Embryonic facial prominence (tissue), 1 donor: ENCODE measurements at regions not wholly inside any gene's neighbourhood (a gene's known extent, or its start where the extent isn't known, plus 50 kb on each side); places are given as distances from the start of the nearest gene placed in this dataset.

Source experiments
- DNase-seq: peaks from one replicate; pipeline ENCODE4 v3.0.0-alpha.2; 2016; ENCODE audit errors: extremely low spot score

DNA sequence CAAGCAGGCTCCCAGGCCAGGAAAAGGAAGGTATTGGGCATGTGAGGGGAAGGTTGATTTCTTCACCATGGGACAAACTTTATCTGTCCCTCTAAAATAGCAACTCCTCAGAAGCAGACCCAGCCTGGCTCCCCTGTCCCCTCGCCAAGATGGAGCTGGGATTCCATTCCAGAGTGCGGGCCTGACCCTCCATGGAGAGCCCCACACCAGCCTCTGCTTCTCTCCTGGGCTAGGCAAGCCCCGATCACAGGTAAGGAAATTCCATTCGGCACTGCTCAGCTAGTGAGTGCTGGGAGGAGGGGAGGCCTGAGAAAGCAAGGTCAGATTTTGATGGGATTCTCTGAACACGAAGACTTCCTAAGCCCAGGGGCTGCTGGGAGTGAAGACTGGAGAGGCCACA is 98.4 kb downstream of the EFNB1 start:
- DNase-seq, result no peak

DNA sequence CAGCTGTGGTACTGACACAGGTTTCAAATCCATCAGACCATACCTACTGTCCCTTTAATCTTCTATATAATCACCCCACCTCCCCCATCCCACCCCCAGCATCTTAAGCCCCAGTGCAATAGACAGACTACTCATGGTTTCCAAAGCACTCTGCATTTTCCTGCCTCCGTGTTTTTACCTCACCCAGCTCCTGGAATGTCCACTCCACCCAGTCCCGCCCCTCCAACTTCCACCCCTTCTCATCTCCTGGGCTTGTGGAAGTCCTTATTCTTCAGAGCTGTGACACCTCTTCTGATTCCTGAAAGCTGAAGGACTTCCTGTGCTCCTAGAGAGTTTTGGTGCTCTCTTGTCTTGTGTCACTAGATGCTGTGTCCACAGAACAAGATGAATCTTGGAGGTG is 94.3 kb downstream of the EFNB1 start:
- no peak for DNase-seq

DNA sequence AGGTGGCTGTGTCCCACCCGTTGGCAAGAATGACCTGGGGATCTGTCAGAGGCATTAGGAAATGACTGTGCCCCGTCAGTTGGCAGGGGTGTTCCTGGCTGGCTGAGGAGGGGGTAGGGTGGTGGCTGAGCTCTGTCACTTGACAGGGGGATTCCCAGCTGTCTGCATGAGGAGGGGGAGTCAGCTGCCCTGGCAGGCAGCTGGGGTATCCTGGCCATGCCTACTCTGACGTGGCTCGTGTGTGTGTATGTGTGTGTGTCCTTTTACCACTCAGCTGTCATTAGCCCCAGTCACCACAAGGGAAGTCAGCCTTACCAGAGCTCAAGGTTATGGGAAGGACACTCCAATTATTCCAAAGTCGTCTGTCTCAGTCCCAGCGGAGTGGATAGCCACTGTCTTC is 93.2 kb downstream of the EFNB1 start:
- DNase-seq, result no peak

DNA sequence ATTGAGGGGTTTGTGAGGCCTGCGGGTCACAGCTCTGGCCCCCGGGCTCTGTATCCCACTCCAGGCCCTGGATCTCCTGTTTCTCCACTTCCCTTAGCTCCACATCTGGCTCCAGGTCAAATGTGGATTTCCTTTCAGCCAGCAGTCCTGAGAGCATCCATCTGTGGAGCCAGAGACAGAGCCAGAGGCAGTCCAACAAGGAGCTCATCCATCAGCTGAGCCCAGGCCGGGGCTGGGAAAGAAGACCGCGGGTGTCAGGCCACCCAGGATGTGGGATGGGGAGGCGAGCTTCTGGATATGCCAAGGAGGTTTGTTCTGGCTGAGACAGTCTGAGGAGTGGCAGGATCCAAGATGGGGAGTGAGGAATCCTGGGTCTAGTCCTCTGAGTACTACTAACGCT is 91.7 kb downstream of the EFNB1 start:
- DNase-seq, result no peak

DNA sequence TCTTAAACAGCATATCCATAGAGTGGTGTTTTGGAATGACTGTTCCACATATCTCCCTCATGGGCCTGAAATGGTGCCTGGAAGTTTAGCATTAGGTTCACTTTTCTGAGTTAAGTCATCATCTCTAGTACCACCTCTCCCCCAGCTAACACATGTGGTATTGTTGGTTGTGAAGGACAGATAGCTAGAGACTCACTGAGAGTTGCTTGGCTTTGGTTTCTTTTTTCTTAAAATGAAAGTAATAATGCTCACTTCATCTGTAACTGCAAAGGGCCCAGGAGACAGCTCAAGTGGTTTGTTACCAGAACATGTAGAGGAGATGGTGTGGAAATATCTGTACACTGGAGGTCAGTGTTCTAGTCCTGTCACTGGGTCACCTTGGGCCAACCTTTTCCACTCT is 90.9 kb downstream of the EFNB1 start:
- no peak for DNase-seq

DNA sequence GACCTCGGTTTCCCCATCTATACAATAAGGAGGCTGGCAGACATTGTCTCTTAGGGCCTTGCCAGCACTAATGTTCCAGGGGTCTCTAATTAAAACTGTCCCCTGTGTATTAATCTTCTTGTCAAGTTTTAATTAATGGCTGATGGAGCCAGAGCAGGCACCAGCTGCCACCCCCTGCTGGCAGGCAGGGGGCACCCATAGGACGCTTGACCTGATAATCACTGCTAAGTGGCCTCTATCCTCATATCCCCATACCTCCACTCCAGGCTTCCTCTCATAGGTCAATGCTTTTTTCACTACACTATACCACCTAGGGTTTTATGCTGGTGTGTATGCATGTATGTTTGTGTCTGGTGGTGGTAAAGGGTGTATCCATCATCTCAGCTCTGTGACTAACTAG is 89.4 kb downstream of the EFNB1 start:
- no peak for DNase-seq

DNA sequence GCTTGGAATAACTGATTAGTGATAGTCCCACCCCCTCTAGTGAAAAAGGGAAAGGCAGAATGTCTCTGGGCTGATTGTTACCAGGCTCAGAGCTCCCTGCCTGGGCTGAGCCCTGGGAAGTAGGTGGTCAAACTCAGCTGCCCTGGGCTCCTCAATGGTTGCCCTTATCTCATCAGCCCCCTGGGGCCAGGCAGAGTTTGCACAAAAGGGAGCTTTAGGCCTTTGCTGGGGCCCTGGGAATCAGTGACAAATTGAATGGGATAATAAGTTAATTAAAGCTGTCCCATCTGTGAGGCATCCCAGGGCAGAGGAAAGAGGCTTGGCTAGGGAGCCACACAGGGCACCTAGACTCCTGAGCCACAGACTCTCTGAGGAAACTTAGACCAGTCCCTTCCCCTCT is 89.0 kb downstream of the EFNB1 start:
- DNase-seq, result no peak

DNA sequence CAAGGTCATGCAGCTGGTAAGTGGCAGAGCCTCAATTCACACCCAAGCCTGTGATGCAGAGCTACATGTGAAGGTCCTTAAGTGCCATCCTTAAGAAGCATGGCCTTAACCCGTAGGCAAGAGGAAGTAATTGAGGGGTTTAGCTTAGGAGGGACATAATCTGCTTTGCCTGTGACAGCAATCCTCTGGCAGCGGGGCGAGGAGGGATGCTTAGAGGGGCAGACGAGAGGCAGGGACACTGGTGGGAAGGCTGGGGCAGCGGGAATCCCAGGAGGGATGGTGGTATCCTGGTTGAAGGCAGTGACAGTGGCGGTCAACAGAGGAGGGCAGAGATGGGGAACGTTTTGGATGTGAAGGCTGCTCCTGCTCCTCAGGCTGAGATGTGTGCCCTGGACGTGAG is 88.1 kb downstream of the EFNB1 start:
- DNase-seq, result no peak

DNA sequence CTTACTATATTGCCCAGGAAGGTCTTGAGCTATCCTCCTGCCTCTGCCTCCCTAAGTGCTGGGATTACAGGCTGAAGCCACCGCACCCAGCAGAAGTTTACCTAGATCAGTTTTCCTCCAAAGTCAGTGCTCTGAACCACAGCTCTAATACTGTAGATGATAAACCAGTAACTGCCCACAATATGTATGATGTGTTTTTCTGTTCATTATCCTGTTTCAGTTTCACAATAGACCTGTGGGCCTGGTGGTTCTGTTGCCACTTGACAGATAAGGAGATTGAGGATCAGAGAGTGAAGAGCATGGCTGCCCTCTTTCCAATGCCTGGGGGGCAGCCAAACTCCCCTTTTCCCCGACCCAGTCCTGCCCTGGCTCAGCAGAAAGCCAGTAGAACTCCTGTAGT is 87.0 kb downstream of the EFNB1 start:
- DNase-seq, result no peak

DNA sequence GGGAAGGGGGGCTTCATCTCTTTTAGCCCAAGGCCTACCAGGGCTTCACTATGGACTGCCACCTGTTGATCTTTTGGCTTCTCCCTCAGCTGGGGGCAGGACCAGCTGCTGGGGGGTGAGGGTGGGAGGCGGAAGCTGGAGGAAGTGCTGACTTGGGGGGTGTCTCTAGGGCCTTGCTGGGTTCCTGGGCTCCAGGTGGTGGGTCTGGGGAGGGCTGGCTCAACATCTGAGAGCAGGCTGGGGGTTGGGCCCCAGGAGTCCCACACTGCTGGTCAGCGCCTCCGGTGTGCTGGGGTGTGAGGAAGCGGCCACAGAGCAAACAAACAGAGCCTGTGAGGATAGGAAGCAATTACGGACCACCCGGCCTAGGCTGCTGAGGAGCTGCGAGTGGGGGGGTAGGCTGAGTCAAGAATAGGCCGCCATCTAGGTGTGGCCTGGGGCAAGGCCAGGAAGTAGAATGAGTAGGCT is 85.7 kb downstream of the EFNB1 start:
- DNase-seq, result no peak

DNA sequence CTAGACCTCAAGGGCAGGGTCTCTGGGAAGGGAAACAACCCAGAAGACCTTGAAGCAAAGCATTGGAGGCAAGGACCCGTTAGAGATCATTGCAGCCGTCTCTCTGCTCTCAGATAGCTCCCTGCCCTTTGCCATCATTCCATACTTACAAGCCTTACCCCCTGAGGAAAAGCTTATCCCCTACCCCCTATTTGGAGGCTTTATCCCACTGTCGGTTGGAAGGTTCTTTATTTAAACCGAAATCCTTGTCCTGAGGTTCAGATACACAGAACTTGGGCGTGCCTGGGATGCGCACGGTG is 84.4 kb downstream of the EFNB1 start:
- DNase-seq, result no peak

DNA sequence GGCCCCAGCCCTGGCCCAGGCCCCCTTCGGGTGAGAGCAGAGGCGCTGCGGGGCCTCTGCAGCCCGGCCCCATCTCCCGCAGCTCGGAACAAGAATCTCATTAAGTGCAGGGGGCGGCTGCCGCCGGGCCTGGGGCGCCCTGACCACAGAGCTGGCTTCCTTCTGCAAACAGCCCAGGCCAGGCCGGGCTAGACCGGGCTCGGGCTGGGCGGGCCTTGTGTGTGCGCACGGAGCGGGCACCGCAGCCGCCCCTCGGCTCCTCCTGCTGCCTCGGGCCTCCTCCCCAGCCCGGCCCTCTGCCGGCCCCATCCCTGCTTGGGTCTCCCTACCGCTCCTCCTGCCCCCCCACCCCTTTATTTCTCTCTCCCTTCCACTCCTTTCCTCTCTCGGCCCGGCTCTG is 83.3 kb downstream of the EFNB1 start:
- DNase-seq, result no peak

DNA sequence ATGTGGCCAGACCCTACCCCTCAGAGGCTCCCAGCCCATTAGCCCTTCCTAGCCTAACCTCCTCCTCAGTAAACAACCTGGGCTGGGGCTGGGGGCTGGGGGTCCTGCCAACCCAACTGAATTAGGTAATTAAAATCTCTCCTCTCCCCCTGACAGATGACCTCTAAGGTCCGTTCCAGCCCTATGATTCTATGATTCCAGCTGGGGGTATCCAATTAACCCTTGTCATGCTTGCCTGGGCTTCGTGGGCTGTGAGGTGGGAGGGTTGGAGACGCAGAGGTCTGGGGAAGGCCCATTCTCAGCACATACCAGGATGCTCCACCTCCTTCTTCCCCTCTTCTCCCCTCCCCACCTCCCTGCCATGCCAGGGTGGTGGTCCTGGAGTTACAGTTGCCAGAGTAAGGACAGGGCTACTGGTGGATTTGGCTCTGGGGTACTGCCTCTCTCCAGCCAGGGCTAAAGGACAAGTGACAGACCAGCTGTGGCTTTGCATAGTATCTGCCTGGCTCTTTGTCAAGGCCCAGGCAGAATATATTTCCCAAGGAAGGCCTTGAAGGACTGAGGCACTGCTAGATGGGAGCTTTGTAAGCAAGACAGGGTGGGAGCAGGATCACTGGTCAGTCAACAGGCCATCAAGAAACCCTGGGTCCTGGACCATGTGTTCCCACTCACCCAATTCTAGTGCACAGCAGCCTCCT is 82.1 kb downstream of the EFNB1 start:
- DNase-seq, result no peak

DNA sequence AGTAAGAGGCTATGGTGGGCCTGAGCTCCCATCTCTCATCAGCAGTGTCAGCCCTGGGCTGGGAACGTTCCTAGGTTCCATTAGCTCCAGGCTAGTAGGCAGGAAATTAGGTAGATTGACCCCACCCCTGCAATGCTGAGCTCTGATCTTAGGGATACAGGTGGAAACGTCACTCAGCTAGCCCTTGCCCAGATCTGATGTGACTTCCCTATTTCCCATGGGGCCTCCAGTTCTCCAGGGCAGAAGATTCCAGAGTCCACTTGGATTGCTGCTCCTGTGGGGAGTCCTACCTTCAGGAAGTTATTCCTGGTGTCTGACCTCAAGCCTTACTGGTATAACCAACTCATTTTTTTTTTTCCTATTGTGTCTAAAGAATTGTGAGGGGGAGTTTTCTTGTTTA is 81.1 kb downstream of the EFNB1 start:
- DNase-seq, result no peak

DNA sequence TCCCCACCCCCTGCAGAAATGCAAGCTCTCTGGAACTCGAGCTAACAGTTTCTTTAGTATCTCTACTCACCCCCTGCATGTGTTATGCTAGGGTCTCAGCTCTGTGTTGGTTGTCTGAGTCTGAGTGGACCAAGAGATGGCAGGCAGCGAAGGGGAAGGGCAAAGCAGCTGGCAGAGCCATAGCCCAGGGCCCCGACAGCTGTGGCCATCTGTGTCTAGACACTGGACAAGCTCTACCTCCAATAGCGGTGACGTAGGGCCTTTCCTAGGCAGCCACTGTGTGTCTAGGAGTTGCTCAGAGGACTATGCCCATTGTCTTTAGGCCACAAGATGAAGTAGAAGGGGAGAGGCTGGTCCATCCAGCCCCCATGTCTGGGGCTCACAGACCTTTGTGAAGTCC is 79.2 kb downstream of the EFNB1 start:
- no peak for DNase-seq

DNA sequence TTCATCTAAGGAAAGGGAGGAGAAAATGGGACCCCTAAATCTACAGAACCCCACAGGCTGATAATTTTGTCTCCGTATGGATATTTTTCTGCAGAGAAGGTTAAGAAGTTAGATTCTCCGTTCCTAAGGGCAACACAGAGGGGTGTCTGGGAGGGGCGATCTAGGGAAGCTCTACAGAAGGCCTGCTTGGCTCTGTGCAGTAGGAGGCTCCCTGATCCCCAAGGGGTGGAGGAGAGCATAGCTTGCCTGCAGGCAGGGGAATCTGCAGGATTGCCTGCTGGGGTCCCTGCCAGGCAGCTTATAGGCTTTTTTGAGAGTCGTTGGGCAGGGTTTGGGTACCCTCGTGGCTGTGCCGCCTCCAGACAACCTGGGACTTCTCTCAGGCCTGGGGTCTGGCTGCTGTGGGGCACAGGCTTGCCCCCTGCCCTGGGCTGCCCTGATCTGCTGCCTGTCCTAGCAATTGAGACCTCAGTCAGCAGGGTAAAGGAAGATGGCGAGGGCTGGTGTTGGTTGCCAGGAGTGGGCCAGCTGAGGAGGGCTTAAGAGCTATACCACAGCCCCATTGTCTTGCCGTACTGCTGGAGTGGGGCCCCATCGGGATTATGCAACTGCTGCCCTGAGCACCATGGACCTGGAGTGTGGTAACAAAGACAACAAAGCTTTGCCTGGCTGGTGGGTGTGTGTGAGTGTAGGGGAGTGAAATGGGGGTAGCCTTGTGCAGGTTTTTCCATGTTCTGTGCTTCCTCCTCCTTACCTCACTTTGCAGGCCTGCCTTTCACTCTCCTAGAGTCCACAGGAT is 74.1 kb downstream of the EFNB1 start:
- DNase-seq, result no peak

DNA sequence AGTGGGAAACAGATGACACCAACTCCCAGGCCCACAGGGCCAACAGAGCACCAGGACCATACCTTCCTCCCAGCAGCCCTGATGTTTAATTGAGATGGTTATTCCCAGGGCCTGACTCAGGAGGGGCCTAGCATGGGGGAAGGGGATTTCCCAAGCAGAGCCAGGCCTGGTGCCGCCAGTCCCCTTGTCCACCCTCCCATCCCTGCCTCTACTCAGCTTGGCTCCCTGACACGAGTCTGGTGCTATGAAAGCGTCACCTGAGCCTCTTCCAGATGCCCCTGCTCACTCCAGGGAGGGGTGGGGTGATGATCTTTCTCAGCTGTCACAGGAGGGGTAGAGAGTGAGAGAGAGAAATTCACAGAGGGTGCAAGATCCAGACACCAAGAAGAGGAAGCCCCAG is 72.7 kb downstream of the EFNB1 start:
- no peak for DNase-seq

DNA sequence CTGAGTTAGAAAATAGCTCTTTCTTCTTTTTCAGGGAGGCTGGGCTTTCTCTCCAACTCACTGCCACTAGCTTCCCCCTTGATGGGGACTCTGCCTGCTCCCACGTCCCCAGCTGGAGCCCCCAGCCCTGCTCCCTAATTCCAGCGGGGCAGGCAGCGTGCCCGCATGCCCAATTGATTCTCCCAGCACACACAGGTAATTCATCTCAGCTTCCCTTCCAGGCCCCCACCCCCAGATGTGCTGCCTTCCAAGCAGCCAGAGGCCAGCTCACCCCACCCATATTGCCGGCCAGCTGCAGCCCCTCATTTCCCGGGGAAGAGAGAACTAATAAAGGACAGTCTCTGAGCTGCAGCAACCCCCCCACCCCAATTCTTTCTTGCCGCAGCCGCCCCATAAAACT is 69.8 kb downstream of the EFNB1 start:
- DNase-seq, result no peak

DNA sequence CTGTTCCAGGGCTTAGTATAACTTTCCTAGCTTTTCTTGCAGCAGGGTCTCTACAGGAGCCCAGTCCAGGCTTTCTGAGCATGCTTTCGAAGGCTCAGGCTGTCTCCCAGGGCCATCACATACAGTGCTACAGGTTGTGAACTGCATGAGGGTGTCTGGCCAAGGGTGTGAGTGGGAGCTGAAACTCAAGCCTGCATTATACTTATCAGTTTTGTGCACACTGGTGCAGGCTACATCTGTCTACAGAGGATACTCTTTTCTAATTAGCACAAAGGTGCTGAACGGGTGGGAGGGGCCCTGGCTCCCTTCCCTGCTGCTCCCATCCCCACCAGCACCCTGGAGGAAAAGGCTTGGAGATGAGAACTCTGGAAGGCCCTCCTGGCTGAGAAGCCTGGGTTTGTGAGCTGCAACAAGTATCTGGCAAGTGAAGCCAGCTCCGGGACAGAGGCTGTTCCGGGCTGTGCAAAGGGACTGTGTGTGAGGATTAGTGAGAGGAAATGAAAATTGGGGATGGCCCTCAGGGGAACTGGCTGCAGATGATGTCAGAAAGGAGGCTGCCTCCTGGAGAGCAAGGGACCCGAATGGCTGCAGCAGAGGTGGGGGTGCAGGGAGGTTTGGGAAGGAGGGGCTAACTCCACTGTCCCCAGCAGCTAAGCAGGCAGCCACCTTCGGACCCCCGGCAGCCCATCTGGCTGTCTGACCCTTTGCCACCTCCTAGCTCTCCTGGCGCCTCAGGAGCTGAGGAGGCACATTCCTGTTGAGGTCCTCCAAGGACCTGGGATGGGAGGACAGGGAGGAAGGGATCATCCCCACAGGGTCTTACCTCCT is 68.5 kb downstream of the EFNB1 start:
- no peak for DNase-seq

DNA sequence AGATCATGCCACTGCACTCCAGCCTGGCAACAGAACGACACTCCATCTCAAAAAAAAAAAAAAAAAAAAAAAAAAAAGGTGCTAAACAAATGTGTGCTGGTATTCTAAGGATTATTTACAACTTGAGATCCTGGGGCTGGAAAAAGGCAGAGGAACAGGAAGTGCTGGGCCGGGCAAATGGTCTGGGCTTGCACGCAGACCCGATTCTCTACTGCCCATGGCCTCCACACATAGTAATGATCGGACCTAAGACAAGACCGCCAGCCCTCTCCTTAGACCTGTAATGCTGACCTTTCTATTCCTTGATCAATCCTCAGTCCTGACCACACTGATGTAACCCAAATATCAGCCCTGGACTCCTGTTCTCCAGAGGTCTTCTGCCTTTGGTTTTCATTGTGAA is 67.8 kb downstream of the EFNB1 start:
- DNase-seq, result no peak

DNA sequence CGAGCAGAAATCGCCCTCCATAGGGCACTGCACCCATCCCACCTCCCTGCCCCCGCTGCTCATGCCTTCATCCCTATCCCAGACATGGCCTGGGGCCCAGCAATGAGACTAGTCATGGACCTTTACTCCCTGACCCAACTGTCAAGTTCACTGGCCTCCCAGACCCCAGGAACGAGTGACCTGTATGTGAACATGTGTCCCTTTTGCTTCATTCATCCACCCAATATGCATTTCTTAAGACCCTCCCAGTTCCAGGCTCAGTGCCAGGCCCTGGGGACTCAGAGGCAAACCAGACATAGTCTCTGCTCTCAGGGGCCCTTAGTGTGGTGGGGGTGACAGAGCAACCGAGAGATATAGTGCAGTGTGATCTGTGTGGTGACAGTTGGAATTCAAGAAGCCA is 67.0 kb downstream of the EFNB1 start:
- DNase-seq, result no peak

DNA sequence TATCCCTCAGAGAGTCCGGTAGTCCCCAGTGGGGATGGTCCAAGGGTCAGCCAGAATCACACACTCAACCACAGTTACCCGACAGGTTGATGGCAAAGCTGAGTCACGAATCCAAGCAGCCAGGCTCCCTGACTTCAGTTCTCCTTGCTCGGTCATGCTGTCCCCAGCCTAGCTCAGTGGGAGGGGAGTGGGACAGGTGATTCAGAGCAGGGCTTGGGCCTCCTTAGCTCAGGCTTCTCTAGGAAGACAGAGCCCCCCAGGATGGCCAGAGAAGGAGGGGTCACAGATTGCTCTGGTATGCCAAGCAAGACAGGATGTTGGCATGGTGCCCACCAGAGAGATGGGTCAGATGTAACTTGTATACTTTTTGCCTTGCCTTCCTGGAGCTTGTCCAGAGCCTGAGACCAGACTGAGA is 66.5 kb downstream of the EFNB1 start:
- no peak for DNase-seq
